Activated CD4-positive, alpha-beta T cell treated with anti-CD3 and anti-CD28 coated beads, Interleukin-2, amount 50 U/mL, for 16 hours (primary cell): ENCODE measurements at regions not wholly inside any gene's neighbourhood (a gene's known extent, or its start where the extent isn't known, plus 50 kb on each side); places are given as distances from the start of the nearest gene placed in this dataset.
"Not testable (repeated sequence)": the region's sequence is repeated elsewhere in the genome, so short reads cannot be mapped to it uniquely, and the experiment has no call there.

Experiments used
- DNase-seq: peaks from one replicate; pipeline ENCODE4 v3.0.0-alpha.2; 2020

DNA sequence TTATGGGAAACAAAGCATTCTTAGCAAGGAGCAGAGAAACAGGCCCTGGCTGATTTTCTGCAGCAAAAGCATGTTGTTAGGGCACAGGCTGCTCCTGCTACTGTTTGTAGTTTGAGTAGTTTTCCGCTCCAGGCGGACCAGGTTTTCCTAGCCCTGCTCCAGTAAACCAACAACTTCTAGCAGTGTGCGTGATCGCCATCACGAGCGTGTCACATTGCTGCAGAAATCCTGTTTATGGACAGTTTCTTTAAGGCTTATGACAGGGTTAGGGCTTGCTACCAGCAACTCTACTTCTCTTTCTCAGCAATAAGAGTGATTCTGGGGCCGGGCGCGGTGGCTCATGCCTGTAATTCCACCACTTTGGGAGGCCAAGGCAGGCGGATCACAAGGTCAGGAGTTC lies 803.9 kb upstream of the CDH10 start:
- no peak for DNase-seq

DNA sequence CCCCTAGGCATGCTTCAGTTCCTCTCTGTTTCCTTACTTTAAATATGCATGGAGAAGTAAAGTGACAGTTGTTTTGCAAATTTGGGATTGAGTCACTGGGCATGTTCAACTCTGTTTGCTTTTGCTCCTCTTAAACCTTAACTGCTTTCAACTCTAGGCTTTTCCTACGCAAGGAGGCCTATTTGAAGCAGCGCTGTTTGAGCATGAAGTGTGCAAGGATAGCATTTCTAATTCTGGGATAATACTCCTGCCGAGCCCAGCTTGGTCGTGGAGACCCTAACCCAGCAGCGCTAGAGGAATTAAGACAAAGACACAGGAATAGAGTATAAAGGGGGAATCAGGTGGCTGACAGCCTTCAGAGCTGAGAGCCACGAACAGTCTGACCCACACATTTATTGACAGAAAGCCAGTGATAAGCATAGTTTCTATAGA lies 803.4 kb upstream of the CDH10 start:
- no peak for DNase-seq

DNA sequence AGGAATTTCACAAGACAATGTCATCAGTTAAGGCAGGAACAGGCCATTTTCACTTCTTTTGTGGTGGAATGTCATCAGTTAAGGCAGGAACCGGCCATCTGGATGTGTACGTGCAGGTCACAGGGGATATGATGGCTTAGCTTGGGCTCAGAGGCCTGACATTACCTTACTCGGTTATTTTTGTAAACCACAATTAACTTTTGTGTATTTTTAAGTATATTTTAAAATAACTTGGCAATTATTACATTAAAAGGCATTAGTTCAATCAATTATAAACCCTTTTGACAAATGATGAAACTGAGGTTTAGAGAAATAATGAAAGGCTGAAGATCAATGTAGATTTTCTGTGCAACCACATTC lies 801.3 kb upstream of the CDH10 start:
- DNase-seq, result not testable (repeated sequence)

DNA sequence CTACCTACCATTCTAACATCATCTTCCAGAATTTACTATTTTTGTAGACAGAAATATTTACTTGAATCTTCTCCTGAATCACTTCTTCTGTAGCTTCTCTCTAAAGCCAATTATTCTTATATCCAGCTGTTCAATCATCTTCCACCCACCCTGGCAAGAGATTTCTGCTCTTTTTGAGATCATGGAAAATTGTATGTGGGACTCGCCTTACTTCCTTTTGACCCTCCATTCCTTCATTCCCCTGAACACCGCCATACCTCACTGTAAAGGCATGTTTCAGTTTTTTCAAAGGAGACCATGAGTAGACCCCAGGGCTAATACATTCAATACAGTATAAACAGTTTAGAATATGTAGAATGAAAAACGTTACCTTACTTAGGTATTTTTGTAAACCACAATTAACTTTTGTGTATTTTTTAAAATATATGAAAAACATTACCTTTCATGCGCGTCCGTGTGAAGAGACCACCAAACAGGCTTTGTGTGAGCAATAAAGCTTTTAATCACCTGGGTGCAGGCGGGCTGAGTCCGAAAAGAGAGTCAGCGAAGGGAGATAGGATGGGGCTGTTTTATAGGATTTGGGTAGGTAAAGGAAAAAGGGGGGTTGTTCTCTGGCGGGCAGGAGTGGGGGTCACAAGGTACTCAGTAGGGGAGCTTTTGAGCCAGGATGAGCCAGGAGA lies 800.7 kb upstream of the CDH10 start:
- DNase-seq, result not testable (repeated sequence)

DNA sequence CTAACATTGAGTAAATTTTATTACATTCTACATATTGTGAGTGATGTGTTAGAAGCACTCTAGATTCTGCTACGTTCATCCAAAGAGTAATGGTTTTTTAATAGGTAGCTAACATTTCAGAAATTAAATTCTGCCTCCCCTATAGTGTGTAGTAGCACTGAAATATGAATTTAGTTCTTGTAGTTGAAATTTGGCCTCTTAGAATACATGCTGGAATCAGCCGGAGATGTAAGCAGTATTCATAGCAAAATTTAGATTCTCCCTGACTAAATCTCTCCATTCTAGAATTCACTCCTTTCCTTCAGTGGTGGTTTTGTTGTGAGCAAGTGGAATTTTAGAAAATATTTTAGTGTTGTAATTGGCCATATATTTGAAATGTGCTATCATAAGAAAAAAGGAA lies 799.9 kb upstream of the CDH10 start:
- DNase-seq, result no peak

DNA sequence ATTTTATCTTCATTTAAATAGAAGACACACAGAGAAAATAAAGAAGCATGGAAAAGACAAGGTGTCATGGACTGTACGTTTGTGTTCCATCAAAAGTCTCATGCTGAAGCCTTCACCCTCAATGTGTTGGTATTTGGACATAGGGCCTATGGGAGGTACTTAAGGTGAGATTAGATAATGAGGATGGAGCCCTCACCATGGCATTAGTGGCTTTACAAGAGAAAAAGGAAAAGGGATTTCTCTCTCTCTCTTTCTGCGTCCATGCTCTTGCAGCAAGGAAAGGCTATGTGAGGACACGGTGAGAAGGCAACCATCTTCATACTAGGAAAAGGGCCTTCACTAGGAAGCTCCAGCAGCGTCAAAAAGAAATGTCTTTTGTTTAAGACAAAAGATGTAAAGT lies 797.0 kb upstream of the CDH10 start:
- no peak for DNase-seq

DNA sequence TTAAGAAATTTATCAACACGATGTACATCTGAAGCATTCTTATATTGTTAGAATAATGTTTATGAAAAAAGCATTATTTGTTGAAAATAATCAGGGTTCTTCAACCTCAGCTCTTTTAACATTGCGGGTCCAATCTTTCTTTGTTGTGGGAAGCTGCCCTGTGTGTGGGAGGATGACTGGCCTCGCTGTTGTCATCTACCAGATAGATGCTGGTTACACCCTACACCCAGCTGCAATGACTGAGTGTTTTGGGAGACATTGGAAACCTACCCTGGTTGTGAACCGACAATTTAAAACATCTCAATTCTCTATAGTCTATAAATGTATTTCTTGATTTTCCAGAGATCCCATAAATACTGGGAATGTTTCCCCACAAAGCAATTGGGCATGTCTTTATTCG lies 794.2 kb upstream of the CDH10 start:
- no peak for DNase-seq

DNA sequence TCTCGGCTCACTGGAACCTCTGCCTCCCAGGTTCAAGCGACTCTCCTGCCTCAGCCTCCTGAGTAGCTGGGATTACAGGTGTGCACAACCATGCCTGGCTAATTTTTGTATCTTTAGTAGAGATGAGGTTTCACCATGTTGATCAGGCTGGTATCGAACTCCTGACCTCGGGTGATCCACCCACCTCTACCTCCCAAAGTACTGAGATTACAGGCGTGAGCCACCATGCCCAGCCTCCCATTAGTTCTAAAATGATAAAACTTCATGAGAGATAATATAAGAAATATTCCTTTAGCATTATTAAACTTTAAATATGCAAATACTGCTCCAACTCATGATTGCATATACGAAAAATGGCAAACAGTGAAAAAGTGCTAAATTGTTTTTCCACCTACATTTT lies 793.6 kb upstream of the CDH10 start:
- not testable (repeated sequence) for DNase-seq

DNA sequence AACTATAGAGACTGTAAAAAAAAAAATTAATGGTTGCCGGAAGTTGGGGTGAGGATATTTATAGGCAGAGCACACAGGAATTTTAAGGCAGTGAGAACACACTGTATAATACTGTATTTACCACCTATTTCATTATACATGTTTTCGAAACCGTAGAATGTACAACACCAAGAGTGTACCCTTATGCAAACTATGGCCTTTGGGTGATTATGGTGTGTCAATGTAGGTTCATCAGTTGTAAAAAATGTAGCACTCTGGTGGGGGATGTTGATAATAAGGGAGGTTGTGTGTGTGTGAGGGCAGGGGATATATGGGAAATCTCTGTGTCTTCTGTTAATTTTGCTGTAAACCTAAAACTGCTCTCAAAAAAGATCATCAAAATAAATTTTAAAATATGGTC lies 791.7 kb upstream of the CDH10 start:
- no peak for DNase-seq

DNA sequence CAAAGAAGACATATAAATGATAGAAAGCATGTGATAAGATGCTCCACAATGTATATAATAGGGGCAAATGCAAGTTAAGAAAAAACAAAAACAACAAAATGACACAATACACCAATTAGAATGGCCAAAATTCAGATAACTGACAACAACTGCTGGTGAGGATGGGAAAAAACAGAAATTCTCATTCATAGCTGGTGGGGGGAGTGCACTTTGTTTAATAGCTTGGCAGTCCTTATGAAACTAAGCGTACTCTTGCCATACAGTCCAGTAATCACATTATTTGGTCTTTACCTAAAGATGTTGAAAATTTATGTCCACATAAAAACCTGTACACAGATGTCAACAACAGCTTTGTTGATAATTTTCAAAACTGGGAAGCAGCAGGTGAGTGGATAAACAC lies 791.1 kb upstream of the CDH10 start:
- no peak for DNase-seq

DNA sequence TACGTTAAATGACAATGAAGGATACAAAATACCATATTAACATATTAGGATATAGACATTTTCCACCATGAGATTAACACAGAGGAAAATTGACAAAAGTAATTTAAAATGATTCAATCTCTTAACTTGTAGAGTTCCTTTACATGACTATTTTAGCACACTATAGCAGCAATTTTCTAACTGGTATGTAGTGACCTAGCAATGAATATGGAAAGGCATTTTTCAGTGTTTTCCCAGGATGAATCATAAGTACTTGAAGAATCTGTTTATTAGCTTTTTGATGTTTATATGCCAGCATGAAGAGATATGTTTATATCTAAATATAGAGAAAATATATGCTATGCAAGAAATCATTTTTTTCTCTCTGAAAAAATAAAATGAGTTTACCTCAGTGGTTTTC lies 782.5 kb upstream of the CDH10 start:
- no peak for DNase-seq

DNA sequence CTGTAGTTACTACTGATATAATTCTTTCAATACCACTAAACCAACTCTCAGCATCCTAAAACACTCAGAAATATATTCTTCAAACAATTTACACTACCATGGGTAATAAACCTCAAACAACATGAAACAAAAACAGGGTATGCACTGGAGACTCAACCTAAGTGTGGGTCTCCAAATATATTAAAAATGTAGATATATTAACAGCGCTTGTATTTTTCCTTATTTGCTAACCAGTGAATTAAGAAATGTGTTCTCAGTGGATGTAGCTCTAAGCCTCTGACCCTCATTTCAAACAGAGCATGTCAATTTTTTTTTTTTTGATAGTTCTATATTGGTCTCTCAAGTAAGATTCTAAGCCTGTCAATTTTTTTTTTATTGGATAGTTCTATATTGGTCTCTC lies 778.5 kb upstream of the CDH10 start:
- DNase-seq, result no peak

DNA sequence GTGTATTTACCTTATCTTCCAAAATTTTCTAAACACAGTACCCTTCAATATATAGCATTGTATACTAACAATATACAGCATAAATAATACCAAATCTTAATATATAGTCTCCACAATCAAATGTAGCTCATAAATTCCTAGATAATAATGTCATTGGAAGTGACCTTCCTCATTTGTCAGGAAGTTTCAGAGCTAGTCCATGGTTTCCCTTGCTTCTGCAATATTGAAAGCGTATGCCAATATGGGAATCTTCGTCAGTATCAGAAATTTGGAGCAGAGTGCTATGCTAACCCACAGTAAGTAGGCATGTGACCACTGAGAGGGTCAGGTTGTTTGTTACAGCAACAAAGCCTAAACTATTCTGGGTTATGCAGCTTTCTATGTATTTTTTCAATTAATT lies 774.9 kb upstream of the CDH10 start:
- DNase-seq, result no peak

DNA sequence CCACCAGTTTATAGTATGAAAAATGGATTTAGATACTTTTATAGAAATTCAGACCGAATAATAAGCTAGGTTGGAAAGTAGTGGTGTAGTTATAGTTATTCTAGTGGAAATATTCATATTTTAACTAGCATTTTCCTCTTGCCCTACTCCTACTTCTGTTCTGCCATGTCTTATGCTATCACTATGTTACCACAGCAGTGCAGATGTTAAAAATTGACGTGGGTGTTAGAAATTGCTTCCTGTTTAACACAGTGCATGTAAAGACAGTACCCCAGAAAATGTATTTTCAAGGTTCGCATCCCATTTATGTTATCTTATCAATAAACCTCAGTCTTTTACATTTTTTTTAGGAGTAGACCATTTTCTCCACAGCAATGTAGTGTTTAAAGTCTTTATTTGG lies 774.2 kb upstream of the CDH10 start:
- DNase-seq, result no peak

DNA sequence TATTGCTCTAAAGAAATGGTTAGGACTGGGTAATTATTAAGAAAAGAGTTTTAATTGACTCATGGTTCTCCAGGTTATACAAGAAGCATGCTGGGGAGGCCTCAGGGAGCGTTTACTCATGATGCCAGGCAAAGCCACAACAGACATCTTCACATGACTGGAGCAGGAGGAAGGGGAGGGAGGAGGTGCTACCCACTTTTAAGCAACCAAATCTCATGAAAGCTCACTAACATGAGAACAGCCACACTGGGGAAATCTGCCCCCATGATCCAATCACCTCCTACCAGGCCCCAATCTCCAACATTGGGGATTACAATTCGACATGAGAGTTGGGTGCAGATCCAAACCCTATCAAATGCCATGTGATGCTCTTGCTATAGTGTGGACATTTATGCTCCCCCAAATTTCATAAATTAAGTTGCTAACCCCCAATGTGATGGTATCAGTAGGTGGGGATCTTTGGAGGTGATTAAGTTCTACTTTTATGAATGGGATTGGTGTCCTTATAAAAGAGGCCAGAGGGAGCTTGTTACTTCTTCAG lies 773.6 kb upstream of the CDH10 start:
- no peak for DNase-seq

DNA sequence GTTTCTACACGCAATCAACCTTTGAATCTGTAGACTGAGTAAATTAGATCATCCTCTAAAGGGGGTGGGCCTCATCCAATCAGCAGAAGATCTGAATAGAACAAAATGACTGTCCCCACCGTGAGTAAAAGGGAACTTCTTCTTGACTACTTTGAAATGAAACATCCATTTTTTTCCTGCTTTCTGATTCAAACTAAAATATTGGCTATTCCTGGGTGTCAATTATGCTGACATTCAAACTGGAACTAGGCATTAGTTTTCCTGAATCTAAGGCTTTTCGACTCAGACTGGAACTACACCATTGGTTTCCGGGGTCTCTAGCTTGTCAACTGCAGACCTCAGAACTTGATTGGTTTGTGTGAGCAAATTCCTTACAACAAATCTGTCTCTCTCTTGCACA lies 772.2 kb upstream of the CDH10 start:
- DNase-seq, result no peak

DNA sequence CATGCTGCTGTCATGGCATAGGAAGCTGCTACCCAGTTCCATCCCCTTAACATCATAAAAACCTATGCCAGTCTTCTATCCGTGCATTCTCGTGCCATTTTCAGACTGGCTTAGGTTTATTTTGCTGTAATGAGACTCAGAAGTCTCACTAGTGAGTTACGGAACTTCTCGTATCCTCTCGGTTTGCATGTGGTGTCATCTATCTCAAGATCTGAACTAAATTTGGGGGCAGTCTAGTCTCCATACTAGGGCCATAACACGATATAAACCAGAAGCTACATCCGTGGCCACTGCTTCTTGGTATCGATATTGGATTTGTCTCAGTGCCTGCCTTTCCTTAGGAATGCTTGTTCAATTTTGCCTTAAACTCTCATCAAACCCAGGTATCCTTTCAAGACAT lies 771.2 kb upstream of the CDH10 start:
- no peak for DNase-seq

DNA sequence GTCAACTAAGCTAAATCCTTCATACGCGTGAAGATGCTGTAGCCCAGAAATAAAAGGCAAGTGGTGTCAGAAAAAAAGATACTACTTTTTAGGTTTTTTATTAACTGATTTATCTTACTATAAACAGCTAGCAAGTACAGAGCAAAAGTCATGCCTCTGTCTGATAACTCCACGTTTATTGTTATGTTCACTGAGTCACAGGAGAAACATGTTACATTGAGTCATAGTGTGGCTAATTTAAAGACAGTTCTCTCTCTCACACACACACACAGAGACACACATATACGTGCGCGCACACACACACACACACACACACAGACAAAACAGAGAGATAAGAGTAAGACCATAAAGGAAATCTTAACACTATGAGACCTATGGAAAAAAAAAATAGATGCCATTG lies 770.0 kb upstream of the CDH10 start:
- no peak for DNase-seq

DNA sequence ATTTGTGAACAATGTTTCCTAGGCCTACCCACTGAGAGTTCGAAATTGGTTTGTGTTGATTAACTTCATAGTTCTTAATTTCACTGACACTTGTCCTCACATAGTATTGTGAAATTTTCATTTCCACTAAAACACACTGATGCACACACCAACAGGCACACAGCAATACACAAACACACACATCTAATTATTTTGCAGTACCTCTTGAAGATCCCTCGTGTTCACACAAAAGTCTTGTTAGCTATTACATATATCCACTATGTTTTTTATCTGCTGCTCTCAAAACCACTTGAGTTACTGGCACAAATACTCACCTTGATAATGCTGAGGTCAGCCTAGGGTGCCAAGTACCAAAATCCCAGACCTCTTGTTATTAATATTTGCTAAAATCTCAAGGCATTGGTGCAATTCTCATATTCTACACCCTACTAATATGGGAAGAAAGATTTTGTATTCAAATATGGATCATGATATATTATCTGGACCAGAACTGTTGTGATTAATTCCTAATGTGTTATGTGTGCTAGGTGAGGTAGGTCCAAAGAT lies 767.4 kb upstream of the CDH10 start:
- DNase-seq, result no peak

DNA sequence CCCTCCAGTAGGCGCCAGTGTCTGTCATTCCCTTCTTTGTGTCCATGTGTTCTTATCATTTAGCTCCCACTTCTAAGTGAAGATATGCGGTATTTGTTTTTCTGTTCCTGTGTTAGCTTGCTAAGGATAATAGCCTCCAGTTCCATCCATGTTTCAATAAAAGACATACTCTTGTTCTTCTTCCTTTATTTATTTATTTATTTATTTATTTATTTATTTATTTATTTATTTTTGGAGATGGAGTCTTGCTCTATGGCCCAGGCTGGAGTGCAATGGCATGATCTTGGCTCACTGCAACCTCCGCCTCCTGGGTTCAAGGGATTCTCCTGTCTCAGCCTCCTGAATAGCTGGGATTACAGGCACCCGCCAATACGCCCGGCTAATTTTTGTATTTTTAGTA lies 762.6 kb upstream of the CDH10 start:
- DNase-seq, result not testable (repeated sequence)

DNA sequence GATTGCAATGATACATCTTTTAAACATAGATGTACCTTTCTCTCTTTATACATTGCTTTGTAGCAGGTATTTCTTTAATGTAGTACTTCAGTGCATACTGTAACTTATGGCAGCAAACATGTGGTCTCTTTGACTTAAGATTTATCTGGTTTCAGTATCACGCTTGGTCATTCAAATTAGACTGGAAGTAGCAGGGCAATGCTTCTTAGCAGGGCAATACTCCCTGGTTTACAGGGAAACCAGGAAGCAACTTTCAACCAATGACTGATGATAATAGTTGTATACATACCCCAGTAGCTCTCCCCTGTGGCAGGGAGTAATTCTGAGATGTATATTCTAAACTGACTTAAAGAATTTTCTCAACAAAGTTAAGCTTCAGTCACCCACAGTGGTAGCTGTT lies 761.1 kb upstream of the CDH10 start:
- no peak for DNase-seq

DNA sequence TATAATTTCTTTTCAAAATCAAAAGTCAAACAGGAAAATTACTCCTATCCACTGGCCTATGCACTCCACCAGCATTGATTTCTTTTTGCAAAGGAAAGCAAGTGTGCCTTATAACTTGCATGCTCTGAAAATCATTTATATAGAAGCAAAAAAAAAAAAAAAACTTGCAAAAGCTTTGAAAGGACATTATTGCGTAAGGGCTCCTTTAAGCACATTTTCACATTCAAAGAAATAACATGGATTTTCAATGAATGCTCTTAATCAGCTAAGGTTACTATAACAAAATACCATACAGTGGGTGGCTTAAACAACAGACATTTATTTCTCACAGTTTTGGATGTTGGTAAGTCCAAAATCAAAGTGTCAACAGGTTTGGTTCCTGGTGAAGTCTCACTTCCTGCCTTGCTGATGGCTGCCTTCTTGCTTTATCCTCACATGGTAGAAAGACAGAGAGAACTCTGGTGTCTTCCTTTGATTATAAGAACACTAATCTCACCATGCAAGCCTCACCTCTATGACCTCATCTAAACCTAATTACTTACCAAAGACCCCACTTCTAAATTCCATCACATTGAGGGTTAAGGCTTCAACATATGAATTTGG lies 755.2 kb upstream of the CDH10 start:
- no peak for DNase-seq

DNA sequence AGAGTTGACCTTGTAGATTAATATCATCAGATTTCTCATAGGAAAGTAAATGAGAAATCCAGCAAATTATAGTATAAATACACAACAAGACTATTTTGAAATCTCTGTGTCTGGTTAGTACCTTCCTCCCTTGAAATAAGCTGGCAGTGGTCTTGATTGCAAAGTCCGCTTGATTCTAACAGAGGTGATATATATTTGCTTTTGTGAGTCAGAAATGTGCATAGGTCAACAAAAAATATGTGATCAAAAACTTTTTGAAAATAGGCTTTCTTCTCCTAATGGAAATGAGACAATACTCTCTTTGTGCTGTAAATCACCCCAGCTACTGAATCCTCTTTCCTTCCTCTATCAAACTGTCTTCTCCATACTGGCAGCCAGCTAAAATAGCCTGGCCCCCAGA lies 749.2 kb upstream of the CDH10 start:
- no peak for DNase-seq

DNA sequence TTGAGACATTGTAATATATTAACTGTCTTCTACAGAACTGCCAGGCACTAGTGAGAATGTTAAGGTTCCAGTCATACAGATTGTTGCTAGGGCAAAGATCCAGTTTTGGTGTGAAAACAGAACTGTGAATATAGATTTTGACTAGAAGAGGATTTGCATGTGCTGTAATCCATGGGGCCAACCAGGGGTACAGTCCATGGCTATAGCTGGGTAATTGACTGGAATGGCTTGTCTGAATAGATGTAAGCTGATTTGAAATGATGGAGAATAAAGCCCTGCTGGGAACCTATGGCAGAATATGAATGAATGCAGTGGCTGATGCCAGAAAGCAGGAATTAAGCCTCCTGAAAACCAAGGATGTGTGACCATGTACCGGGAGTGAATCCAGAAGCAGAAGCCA lies 748.5 kb upstream of the CDH10 start:
- no peak for DNase-seq

DNA sequence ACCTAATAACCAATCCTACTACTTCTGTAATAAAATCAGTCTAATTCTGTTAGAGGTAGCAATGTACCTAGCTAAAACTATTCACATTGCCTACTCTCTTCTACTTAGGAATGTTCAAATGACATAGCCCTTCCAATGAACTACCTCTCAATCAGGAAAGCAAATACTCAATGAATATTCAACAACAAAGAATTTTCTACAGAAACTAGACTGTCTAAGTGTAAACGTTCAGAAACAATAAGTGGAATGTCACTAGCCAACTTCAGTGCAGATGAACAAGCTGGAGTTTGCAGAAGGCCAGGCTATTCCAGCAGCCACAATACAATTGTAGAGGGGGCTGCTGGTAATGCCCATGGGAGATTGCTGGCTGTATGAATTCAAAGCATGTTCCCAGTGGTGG lies 743.2 kb upstream of the CDH10 start:
- no peak for DNase-seq
